D721Med (cell line): ENCODE measurements at regions not wholly inside any gene's neighbourhood (a gene's known extent, or its start where the extent isn't known, plus 50 kb on each side); places are given as distances from the start of the nearest gene placed in this dataset.

ENCODE experiments used
- DNase-seq: peaks from one replicate; pipeline ENCODE4 v3.0.0; 2011; ENCODE audit warnings: low spot score; ENCODE audit not compliant: insufficient read length
- FAIRE-seq: peaks from 2 replicates; lab custom pipeline; 2011; peaks lifted over from hg19 to GRCh38; lab: Jason Lieb, UNC
- CTCF ChIP-seq: IDR thresholded peaks from 2 replicates; pipeline ENCODE4 v1.5.1; 2012; ENCODE audit warnings: mild to moderate bottlenecking, control low read depth; ENCODE audit not compliant: insufficient read depth; ENCODE audit errors: missing control alignments

- TF ChIP-seq CTCF, result no peak
- no peak for FAIRE-seq
- DNase-seq, result no peak
Measured at GRCh38 chr6:18326980-18327379, 60.2 kb upstream of the RNF144B start.

- FAIRE-seq, result no peak
- TF ChIP-seq CTCF, result no peak
Measured at GRCh38 chr6:18326001-18326400, 61.1 kb upstream of the RNF144B start.

GRCh38 chr6:18324706-18325042 is 60.3 kb upstream of the DEK start:
- TF ChIP-seq CTCF, result no peak
- no peak for DNase-seq
- FAIRE-seq, result no peak

More at GRCh38 chr6:18326001-18326400, 61.1 kb upstream of the RNF144B start:
- no peak for DNase-seq

- FAIRE-seq (peak; percentile 58), DNase-seq (peak; percentile 42)
Measured at GRCh38 chr6:18323935-18324705, 59.8 kb upstream of the DEK start.

GRCh38 chr6:18317850-18318249 is 53.5 kb upstream of the DEK start:
- TF ChIP-seq CTCF, result no peak
- no peak for DNase-seq
- FAIRE-seq, result no peak

More at GRCh38 chr6:18323935-18324705, 59.8 kb upstream of the DEK start:
- peak; percentile 71 for TF ChIP-seq CTCF

GRCh38 chr6:18314317-18314997 is 50.1 kb upstream of the DEK start:
- no peak for DNase-seq
- FAIRE-seq, result no peak
- no peak for TF ChIP-seq CTCF
